ENCODE measurements at regions not wholly inside any gene's neighbourhood (a gene's known extent, or its start where the extent isn't known, plus 50 kb on each side); places are given as distances from the start of the nearest gene placed in this dataset.

DNA sequence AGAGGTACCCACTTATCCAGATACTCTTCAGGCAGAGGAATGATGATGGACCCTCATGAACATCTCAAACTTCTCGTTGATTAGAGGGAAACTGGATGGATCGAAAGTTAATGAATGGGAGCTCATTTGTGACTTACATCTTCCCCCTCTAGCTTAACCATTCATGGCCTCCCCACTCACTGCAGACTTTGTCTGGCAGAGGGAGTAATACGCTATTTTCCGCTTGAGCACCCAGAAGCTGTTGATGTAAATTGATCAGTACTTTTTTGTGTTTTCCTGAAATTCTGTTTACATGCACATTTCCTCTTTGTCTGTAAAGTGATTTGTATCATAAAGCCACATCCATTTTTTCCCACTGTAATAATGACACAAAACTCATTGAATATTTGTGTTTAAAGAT lies 239.1 kb upstream of the RBFOX1 start:
- no peak overlapping the region for H3K4me3 ChIP-seq (ENCODE audit: low read depth, low read length)
- H3K27ac ChIP-seq (ENCODE audit: low read depth, low read length), result no peak overlapping the region
- no peaks in the 10 kb centered on the region for H3K27me3 ChIP-seq (ENCODE audit: insufficient read depth, low read length)
- H3K14ac ChIP-seq (ENCODE audit: low read length), result no peak overlapping the region
- H2BK5ac ChIP-seq (ENCODE audit: low read depth, low read length, poor library complexity), result no peak overlapping the region
- H2BK12ac ChIP-seq (ENCODE audit: low read length), result no peak overlapping the region
- H3K79me2 ChIP-seq (ENCODE audit: control insufficient read depth, insufficient read depth, low read length, poor library complexity), result no peaks in the 10 kb centered on the region
- H3K9me3 ChIP-seq (ENCODE audit: insufficient read depth, low read depth, low read length), result no peaks in the 10 kb centered on the region
- no peaks in the 10 kb centered on the region for H3K79me1 ChIP-seq (ENCODE audit: low read length)
- no peak overlapping the region for H3K4ac ChIP-seq (ENCODE audit: low read depth, low read length)
- H4K8ac ChIP-seq (ENCODE audit: low read depth, low read length), result no peak overlapping the region
- H3K23ac ChIP-seq (ENCODE audit: low read length), result no peak overlapping the region
- no peaks in the 10 kb centered on the region for H3K4me1 ChIP-seq (ENCODE audit: control insufficient read depth in 1 of 2, insufficient read depth in 2 of 2, low read length in 2 of 2)
- no peak overlapping the region for H2AFZ ChIP-seq (ENCODE audit: insufficient read depth, low read length, poor library complexity)
- no CpG with 5 or more reads among the region's 4 CpGs for WGBS (ENCODE audit: extremely low coverage, insufficient coverage, insufficient read length)
- H3K4me2 ChIP-seq (ENCODE audit: low read length), result no peak overlapping the region
- no peak for DNase-seq
- H3K36me3 ChIP-seq (ENCODE audit: control insufficient read depth in 1 of 2, insufficient read depth in 2 of 2, low read length in 2 of 2), result no peaks in the 10 kb centered on the region
- H3K9ac ChIP-seq (ENCODE audit: low read length), result no peak overlapping the region
- H3K18ac ChIP-seq (ENCODE audit: low read length), result no peak overlapping the region
- H2BK120ac ChIP-seq (ENCODE audit: insufficient read depth, low read length, poor library complexity), result no peak overlapping the region
- H2AK5ac ChIP-seq (ENCODE audit: low read length), result no peak overlapping the region
- no peak overlapping the region for H4K12ac ChIP-seq (ENCODE audit: low read depth, low read length)
- no peak overlapping the region for H4K91ac ChIP-seq (ENCODE audit: low read depth, low read length)

DNA sequence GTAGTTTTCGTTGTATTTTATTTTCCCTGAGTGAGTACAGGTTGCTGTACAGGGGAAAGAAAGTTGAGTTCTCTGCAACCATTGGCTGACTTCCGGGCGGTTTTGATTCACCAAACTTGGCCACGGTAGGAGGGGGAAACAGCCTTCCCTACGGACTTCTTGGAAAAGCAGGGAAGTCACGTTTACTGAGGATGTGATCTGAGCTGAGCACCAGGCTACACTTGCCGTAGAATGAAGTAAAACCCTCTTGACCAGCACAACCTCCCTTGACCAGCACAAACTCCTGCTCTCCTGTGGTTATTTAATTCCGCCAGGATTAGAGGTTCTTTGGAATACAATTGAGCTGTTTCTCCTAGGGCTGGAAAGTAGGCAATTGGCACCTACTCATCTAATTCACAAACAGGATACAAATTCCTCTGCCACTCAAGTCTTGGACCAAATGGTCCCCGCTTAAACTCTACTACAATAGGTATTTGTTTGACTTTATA lies 242.0 kb upstream of the RBFOX1 start:
- Histone ChIP-seq H4K91ac (ENCODE audit: low read depth, low read length) (no peak overlapping the region), H3K27ac (ENCODE audit: low read depth, low read length) (no peak overlapping the region), H3K18ac (ENCODE audit: low read length) (no peak overlapping the region), H3K4me1 (ENCODE audit: control insufficient read depth in 1 of 2, insufficient read depth in 2 of 2, low read length in 2 of 2) (no peaks in the 10 kb centered on the region), H3K79me2 (ENCODE audit: control insufficient read depth, insufficient read depth, low read length, poor library complexity) (no peaks in the 10 kb centered on the region), H3K27me3 (ENCODE audit: insufficient read depth, low read length) (no peaks in the 10 kb centered on the region), H3K23ac (ENCODE audit: low read length) (no peak overlapping the region), H4K8ac (ENCODE audit: low read depth, low read length) (no peak overlapping the region), H3K9me3 (ENCODE audit: insufficient read depth, low read depth, low read length) (no peaks in the 10 kb centered on the region), H3K79me1 (ENCODE audit: low read length) (no peaks in the 10 kb centered on the region), H4K12ac (ENCODE audit: low read depth, low read length) (no peak overlapping the region), H3K4me3 (ENCODE audit: low read depth, low read length) (no peak overlapping the region), H3K4me2 (ENCODE audit: low read length) (no peak overlapping the region), H2BK5ac (ENCODE audit: low read depth, low read length, poor library complexity) (no peak overlapping the region), H3K9ac (ENCODE audit: low read length) (no peak overlapping the region), H3K4ac (ENCODE audit: low read depth, low read length) (no peak overlapping the region), H3K36me3 (ENCODE audit: control insufficient read depth in 1 of 2, insufficient read depth in 2 of 2, low read length in 2 of 2) (no peaks in the 10 kb centered on the region), H2BK120ac (ENCODE audit: insufficient read depth, low read length, poor library complexity) (no peak overlapping the region), H2BK12ac (ENCODE audit: low read length) (no peak overlapping the region), H2AFZ (ENCODE audit: insufficient read depth, low read length, poor library complexity) (no peak overlapping the region), H3K14ac (ENCODE audit: low read length) (no peak overlapping the region), H2AK5ac (ENCODE audit: low read length) (no peak overlapping the region)
- WGBS (ENCODE audit: extremely low coverage, insufficient coverage, insufficient read length), result no CpG with 5 or more reads among the region's 9 CpGs
- no peak for DNase-seq

DNA sequence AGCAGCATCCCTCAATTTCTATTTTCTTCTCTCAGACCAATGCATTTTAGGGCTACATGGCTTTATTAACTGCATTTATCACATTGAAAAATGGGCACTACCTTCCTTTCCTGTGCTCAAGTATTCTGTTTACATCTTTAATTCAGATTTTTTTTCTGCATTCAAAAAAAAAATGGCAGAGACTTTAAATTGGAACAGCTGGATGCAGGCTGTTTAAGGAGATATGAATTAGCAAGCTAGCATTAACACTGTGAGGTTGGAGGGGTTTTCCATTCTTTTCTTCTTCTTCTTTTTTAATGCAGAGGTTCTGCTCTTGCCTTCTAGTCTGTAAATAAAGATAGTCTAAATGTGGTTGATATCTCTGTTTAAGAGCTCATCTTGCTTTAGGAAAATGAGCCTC lies 242.9 kb upstream of the RBFOX1 start:
- H3K4me1 ChIP-seq (ENCODE audit: control insufficient read depth in 1 of 2, insufficient read depth in 2 of 2, low read length in 2 of 2), result no peaks in the 10 kb centered on the region
- H3K4me3 ChIP-seq (ENCODE audit: low read depth, low read length), result no peak overlapping the region
- no peak overlapping the region for H3K4me2 ChIP-seq (ENCODE audit: low read length)
- no peaks in the 10 kb centered on the region for H3K79me1 ChIP-seq (ENCODE audit: low read length)
- H3K23ac ChIP-seq (ENCODE audit: low read length), result no peak overlapping the region
- no peaks in the 10 kb centered on the region for H3K27me3 ChIP-seq (ENCODE audit: insufficient read depth, low read length)
- H3K9ac ChIP-seq (ENCODE audit: low read length), result no peak overlapping the region
- no peak overlapping the region for H3K18ac ChIP-seq (ENCODE audit: low read length)
- H4K8ac ChIP-seq (ENCODE audit: low read depth, low read length), result no peak overlapping the region
- no peaks in the 10 kb centered on the region for H3K36me3 ChIP-seq (ENCODE audit: control insufficient read depth in 1 of 2, insufficient read depth in 2 of 2, low read length in 2 of 2)
- H4K91ac ChIP-seq (ENCODE audit: low read depth, low read length), result no peak overlapping the region
- H2BK5ac ChIP-seq (ENCODE audit: low read depth, low read length, poor library complexity), result no peak overlapping the region
- no peak overlapping the region for H2AK5ac ChIP-seq (ENCODE audit: low read length)
- no peak overlapping the region for H3K14ac ChIP-seq (ENCODE audit: low read length)
- DNase-seq, result no peak
- H4K12ac ChIP-seq (ENCODE audit: low read depth, low read length), result no peak overlapping the region
- no peak overlapping the region for H2BK120ac ChIP-seq (ENCODE audit: insufficient read depth, low read length, poor library complexity)
- H2BK12ac ChIP-seq (ENCODE audit: low read length), result no peak overlapping the region
- no peaks in the 10 kb centered on the region for H3K79me2 ChIP-seq (ENCODE audit: control insufficient read depth, insufficient read depth, low read length, poor library complexity)
- H2AFZ ChIP-seq (ENCODE audit: insufficient read depth, low read length, poor library complexity), result no peak overlapping the region
- no peaks in the 10 kb centered on the region for H3K9me3 ChIP-seq (ENCODE audit: insufficient read depth, low read depth, low read length)
- H3K4ac ChIP-seq (ENCODE audit: low read depth, low read length), result no peak overlapping the region
- H3K27ac ChIP-seq (ENCODE audit: low read depth, low read length), result no peak overlapping the region

DNA sequence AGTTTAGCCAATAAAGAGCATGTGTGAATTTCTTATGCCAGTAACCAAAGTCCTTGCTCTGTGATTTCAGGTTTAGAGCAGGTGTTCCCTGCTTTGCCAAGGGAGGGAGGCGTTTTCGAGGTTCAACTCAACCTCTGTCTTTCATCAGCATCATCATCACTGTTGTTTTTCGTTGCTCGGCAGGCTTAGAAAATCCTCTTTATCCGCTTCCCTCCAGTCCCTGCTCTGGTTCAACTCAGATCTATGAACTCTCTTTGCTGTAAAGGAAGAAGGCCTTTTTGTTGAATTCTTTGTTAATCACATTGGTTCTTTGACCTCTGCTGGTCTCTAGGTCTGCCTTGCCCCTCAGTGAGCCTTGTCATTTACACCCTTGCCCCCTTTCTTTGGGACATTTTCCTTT lies 243.9 kb upstream of the RBFOX1 start:
- WGBS (ENCODE audit: extremely low coverage, insufficient coverage, insufficient read length), result no CpG with 5 or more reads among the region's 5 CpGs
- DNase-seq, result no peak
- Histone ChIP-seq H2BK12ac (ENCODE audit: low read length) (no peak overlapping the region), H4K91ac (ENCODE audit: low read depth, low read length) (no peak overlapping the region), H4K8ac (ENCODE audit: low read depth, low read length) (no peak overlapping the region), H3K79me2 (ENCODE audit: control insufficient read depth, insufficient read depth, low read length, poor library complexity) (no peaks in the 10 kb centered on the region), H2BK120ac (ENCODE audit: insufficient read depth, low read length, poor library complexity) (no peak overlapping the region), H2AK5ac (ENCODE audit: low read length) (no peak overlapping the region), H3K4me1 (ENCODE audit: control insufficient read depth in 1 of 2, insufficient read depth in 2 of 2, low read length in 2 of 2) (no peaks in the 10 kb centered on the region), H3K23ac (ENCODE audit: low read length) (no peak overlapping the region), H3K18ac (ENCODE audit: low read length) (no peak overlapping the region), H3K9ac (ENCODE audit: low read length) (no peak overlapping the region), H4K12ac (ENCODE audit: low read depth, low read length) (no peak overlapping the region), H3K27me3 (ENCODE audit: insufficient read depth, low read length) (no peaks in the 10 kb centered on the region), H3K9me3 (ENCODE audit: insufficient read depth, low read depth, low read length) (no peaks in the 10 kb centered on the region), H3K36me3 (ENCODE audit: control insufficient read depth in 1 of 2, insufficient read depth in 2 of 2, low read length in 2 of 2) (no peaks in the 10 kb centered on the region), H3K79me1 (ENCODE audit: low read length) (no peaks in the 10 kb centered on the region), H2AFZ (ENCODE audit: insufficient read depth, low read length, poor library complexity) (no peak overlapping the region), H3K27ac (ENCODE audit: low read depth, low read length) (no peak overlapping the region), H2BK5ac (ENCODE audit: low read depth, low read length, poor library complexity) (no peak overlapping the region), H3K4me2 (ENCODE audit: low read length) (no peak overlapping the region), H3K14ac (ENCODE audit: low read length) (no peak overlapping the region), H3K4ac (ENCODE audit: low read depth, low read length) (no peak overlapping the region), H3K4me3 (ENCODE audit: low read depth, low read length) (no peak overlapping the region)
